ENCODE measurements at regions not wholly inside any gene's neighbourhood (a gene's known extent, or its start where the extent isn't known, plus 50 kb on each side); places are given as distances from the start of the nearest gene placed in this dataset.
"Not testable (repeated sequence)": the region's sequence is repeated elsewhere in the genome, so short reads cannot be mapped to it uniquely, and the experiment has no call there.

GRCh38 chr7:159207393-159207792 is 62.7 kb upstream of the VIPR2 start:
- no peak for ATAC-seq

GRCh38 chr7:159205833-159206232 is 61.2 kb upstream of the VIPR2 start:
- ATAC-seq = no peak

- no peak for ATAC-seq
Observed at GRCh38 chr7:159204664-159205063, 60.0 kb upstream of the VIPR2 start.

GRCh38 chr7:159203253-159203652 is 58.6 kb upstream of the VIPR2 start:
- not testable (repeated sequence) for ATAC-seq

- ATAC-seq = no peak
Observed at GRCh38 chr7:159201722-159202330, 57.2 kb upstream of the VIPR2 start.

- no peak for ATAC-seq
Observed at GRCh38 chr7:159200421-159200820, 55.8 kb upstream of the VIPR2 start.

- peak; percentile 29 to 39 for ATAC-seq
Observed at GRCh38 chr7:159198016-159198724, 53.5 kb upstream of the VIPR2 start.

GRCh38 chr7:159197066-159197975 is 52.7 kb upstream of the VIPR2 start:
- peak; percentile 89 to 90 for ATAC-seq

- ATAC-seq = no peak
Observed at GRCh38 chr7:159196584-159196983, 51.9 kb upstream of the VIPR2 start.

GRCh38 chr7:159195946-159196345 is 51.3 kb upstream of the VIPR2 start:
- ATAC-seq = peak in 1 of 2 donors; percentile 17
